ENCODE measurements at regions not wholly inside any gene's neighbourhood (a gene's known extent, or its start where the extent isn't known, plus 50 kb on each side); places are given as distances from the start of the nearest gene placed in this dataset.

GRCh38 chr1:195576641-195577040 lies 1031.6 kb downstream of the KCNT2 start:
- no peak for TF ChIP-seq CTCF (IDR thresholded peaks at IDR 0.05)
- DNase-seq = no peak
- no peak overlapping the region for H3K27ac ChIP-seq (ENCODE audit: low read length)
- no peak overlapping the region for H3K4me3 ChIP-seq (ENCODE audit: low read length)
- Mint-ChIP-seq H3K9me3 (peaks cover 7 to 16% of the 10 kb centered on the region in 2 donors), H3K4me1 (no peaks in the 10 kb centered on the region), H3K27ac (no peak overlapping the region), H3K36me3 (peaks cover 8% of the 10 kb centered on the region), H3K27me3 (ENCODE audit: low read depth in 2 of 2) (no peaks in the 10 kb centered on the region), H3K4me3 (no peak overlapping the region)
- ATAC-seq = no peak
- no peaks in the 10 kb centered on the region for H3K9me3 ChIP-seq (ENCODE audit: control insufficient read depth, insufficient read depth, low read length)
- no peaks in the 10 kb centered on the region for H3K4me1 ChIP-seq (ENCODE audit: control insufficient read depth, insufficient read depth, low read length)
- H3K27me3 ChIP-seq (ENCODE audit: control insufficient read depth, insufficient read depth, low read length) = no peaks in the 10 kb centered on the region
- intact Hi-C loops (cut with micrococcal nuclease) = no loop called here
- H3K36me3 ChIP-seq (ENCODE audit: control insufficient read depth, insufficient read depth, low read length) = no peaks in the 10 kb centered on the region

- Histone ChIP-seq H3K27me3 (ENCODE audit: control insufficient read depth, insufficient read depth, low read length) (no peaks in the 10 kb centered on the region), H3K36me3 (ENCODE audit: control insufficient read depth, insufficient read depth, low read length) (no peaks in the 10 kb centered on the region), H3K4me1 (ENCODE audit: control insufficient read depth, insufficient read depth, low read length) (no peaks in the 10 kb centered on the region), H3K4me3 (ENCODE audit: low read length) (no peak overlapping the region), H3K9me3 (ENCODE audit: control insufficient read depth, insufficient read depth, low read length) (no peaks in the 10 kb centered on the region), H3K27ac (ENCODE audit: low read length) (no peak overlapping the region)
- Mint-ChIP-seq H3K4me3 (no peak overlapping the region), H3K36me3 (peaks cover 11% of the 10 kb centered on the region), H3K27ac (no peak overlapping the region), H3K27me3 (ENCODE audit: low read depth in 2 of 2) (no peaks in the 10 kb centered on the region), H3K9me3 (peaks cover 10 to 15% of the 10 kb centered on the region in 2 donors), H3K4me1 (no peaks in the 10 kb centered on the region)
- ATAC-seq (no peak), DNase-seq (no peak)
- intact Hi-C loops (cut with micrococcal nuclease) = no loop called here
- no peak for TF ChIP-seq CTCF (IDR thresholded peaks at IDR 0.05)
Measured at GRCh38 chr1:195574511-195574910, 1033.7 kb downstream of the KCNT2 start.

- H3K27me3 ChIP-seq (ENCODE audit: control insufficient read depth, insufficient read depth, low read length) = no peaks in the 10 kb centered on the region
- Mint-ChIP-seq H3K27ac (no peak overlapping the region), H3K4me1 (no peaks in the 10 kb centered on the region), H3K27me3 (ENCODE audit: low read depth in 2 of 2) (no peaks in the 10 kb centered on the region), H3K9me3 (peaks cover 11 to 24% of the 10 kb centered on the region in 2 donors), H3K36me3 (peaks cover 7% of the 10 kb centered on the region), H3K4me3 (no peak overlapping the region)
- DNase-seq (no peak), ATAC-seq (no peak)
- no peaks in the 10 kb centered on the region for H3K9me3 ChIP-seq (ENCODE audit: control insufficient read depth, insufficient read depth, low read length)
- H3K4me1 ChIP-seq (ENCODE audit: control insufficient read depth, insufficient read depth, low read length) = no peaks in the 10 kb centered on the region
- no peaks in the 10 kb centered on the region for H3K36me3 ChIP-seq (ENCODE audit: control insufficient read depth, insufficient read depth, low read length)
- intact Hi-C loops (cut with micrococcal nuclease) = no loop called here
- TF ChIP-seq CTCF (IDR thresholded peaks at IDR 0.05) = no peak
- no peak overlapping the region for H3K27ac ChIP-seq (ENCODE audit: low read length)
- H3K4me3 ChIP-seq (ENCODE audit: low read length) = no peak overlapping the region
- no CpG with 5 or more reads among the region's 3 CpGs for WGBS (ENCODE audit: insufficient coverage)
Measured at GRCh38 chr1:195569934-195570333, 1038.3 kb downstream of the KCNT2 start.

GRCh38 chr1:195568389-195568788 lies 1039.9 kb downstream of the KCNT2 start:
- peaks cover 12 to 23% of the 10 kb centered on the region in 2 donors for H3K9me3 Mint-ChIP-seq

More at GRCh38 chr1:195568389-195568788, 1039.9 kb downstream of the KCNT2 start:
- H3K4me3 Mint-ChIP-seq = no peak overlapping the region
- Histone ChIP-seq H3K27ac (ENCODE audit: low read length) (no peak overlapping the region), H3K9me3 (ENCODE audit: control insufficient read depth, insufficient read depth, low read length) (no peaks in the 10 kb centered on the region), H3K36me3 (ENCODE audit: control insufficient read depth, insufficient read depth, low read length) (no peaks in the 10 kb centered on the region), H3K4me1 (ENCODE audit: control insufficient read depth, insufficient read depth, low read length) (no peaks in the 10 kb centered on the region), H3K4me3 (ENCODE audit: low read length) (no peak overlapping the region), H3K27me3 (ENCODE audit: control insufficient read depth, insufficient read depth, low read length) (no peaks in the 10 kb centered on the region)
- intact Hi-C loops (cut with micrococcal nuclease) = no loop called here
- no peak overlapping the region for H3K27ac Mint-ChIP-seq
- peaks cover 7% of the 10 kb centered on the region for H3K36me3 Mint-ChIP-seq
- H3K4me1 Mint-ChIP-seq = no peaks in the 10 kb centered on the region
- ATAC-seq (no peak), DNase-seq (no peak)
- no peaks in the 10 kb centered on the region for H3K27me3 Mint-ChIP-seq (ENCODE audit: low read depth in 2 of 2)
- TF ChIP-seq CTCF (IDR thresholded peaks at IDR 0.05) = no peak

Measured in natural killer cell (primary cell).